Gastrocnemius medialis (tissue), 4 donors: ENCODE measurements at regions not wholly inside any gene's neighbourhood (a gene's known extent, or its start where the extent isn't known, plus 50 kb on each side); places are given as distances from the start of the nearest gene placed in this dataset.

Experiments
- ATAC-seq, 2 donors: fragments of 150-250 bp; one replicate each; pipeline ENCODE4 v1.9.1; 2016
- DNase-seq, 2 donors: peaks; one replicate each; pipeline ENCODE4 v3.0.0-alpha.2; 2019
- H3K27ac ChIP-seq, 4 donors: fragments of 200-600 bp; sonication (generic); 1 replicate in 1 of 4; 2 replicates in 3 of 4; pipeline ENCODE4 v1.5.1; 2016 to 2018; ENCODE audit warnings: mild to moderate bottlenecking in 2 of 4, moderate library complexity in 1 of 4
- H3K27me3 ChIP-seq, 3 donors: fragments of 200-600 bp; sonication (generic) in 2 of 3; 1 replicate in 1 of 3; 2 replicates in 2 of 3; pipeline versions ENCODE4 v1.5.1 to v1.6.0; 2016 to 2019; ENCODE audit warnings: mild to moderate bottlenecking in 1 of 3, moderate library complexity in 1 of 3
- H3K36me3 ChIP-seq, 2 donors: fragments of 200-600 bp; sonication (generic) in 1 of 2; one replicate each; pipeline ENCODE4 v1.5.1; 2017 to 2018
- H3K4me1 ChIP-seq, 2 donors: fragments of 200-600 bp; sonication (generic) in 1 of 2; one replicate each; pipeline ENCODE4 v1.5.1; 2016 to 2017; ENCODE audit warnings: mild to moderate bottlenecking in 2 of 2
- H3K4me3 ChIP-seq, 4 donors: fragments of 200-600 bp; sonication (generic) in 3 of 4; 1 replicate in 1 of 4; 2 replicates in 3 of 4; pipeline ENCODE4 v1.5.1; 2016 to 2019; ENCODE audit warnings: mild to moderate bottlenecking in 2 of 4
- H3K9me3 ChIP-seq, 3 donors: fragments of 200-600 bp; sonication (generic) in 2 of 3; 1 replicate in 1 of 3; 2 replicates in 2 of 3; pipeline ENCODE4 v1.5.1; 2016 to 2019
- CTCF ChIP-seq, 5 experiments: fragments of 450-650 bp in 3 of 5; fragments of 200-600 bp in 2 of 5; sonication (generic) in 2 of 5; IDR thresholded peaks in 4 of 5; conservative IDR thresholded peaks in 1 of 5; 1 replicate in 4 of 5; 2 replicates in 1 of 5; pipeline ENCODE4 v1.5.1; 2016 to 2019; ENCODE audit warnings: antibody characterized with exemption in 5 of 5, mild to moderate bottlenecking in 3 of 5, moderate library complexity in 3 of 5
- POLR2A ChIP-seq, 2 donors: fragments of 450-650 bp; IDR thresholded peaks; one replicate each; pipeline ENCODE4 v1.6.1; 2017; ENCODE audit warnings: antibody characterized with exemption in 2 of 2, mild to moderate bottlenecking in 2 of 2, moderate library complexity in 2 of 2
- in situ Hi-C, 4 donors: fragments of 200-750 bp; cut with MboI; loops; one replicate each; pipeline versions ENCODE4 v1.15.0 to v1.8.0; 2017; ENCODE audit warnings: low sequenced_read_pairs in 4 of 4
- intact Hi-C: fragments of 100-400 bp; cut with DNase I; formaldehyde crosslinking; loops from one replicate; pipeline ENCODE4 v1.15.1; 2023; ENCODE audit warnings: low total_unique reads

- in situ Hi-C loops = no loop called here
- H3K4me3 ChIP-seq = no peak overlapping the region
- TF ChIP-seq CTCF (IDR thresholded peaks at IDR 0.05 in 4 of 5, conservative IDR thresholded peaks at IDR 0.05 in 1 of 5) (no peak), POLR2A (IDR thresholded peaks at IDR 0.05) (no peak)
- no peaks in the 10 kb centered on the region for H3K36me3 ChIP-seq
- no peaks in the 10 kb centered on the region for H3K9me3 ChIP-seq
- H3K4me1 ChIP-seq = no peaks in the 10 kb centered on the region
- DNase-seq (no peak), ATAC-seq (no peak)
- H3K27ac ChIP-seq = no peak overlapping the region
- H3K27me3 ChIP-seq = no peaks in the 10 kb centered on the region
- intact Hi-C loops = no loop called here
Measured at GRCh38 chr3:6249679-6250078, 611.2 kb upstream of the GRM7 start.

- DNase-seq = no peak
- ATAC-seq = no peak
- in situ Hi-C loops = no loop called here
- intact Hi-C loops = no loop called here
- H3K4me3 ChIP-seq = no peak overlapping the region
- H3K4me1 ChIP-seq = no peaks in the 10 kb centered on the region
- H3K36me3 ChIP-seq = no peaks in the 10 kb centered on the region
- H3K9me3 ChIP-seq = no peaks in the 10 kb centered on the region
- H3K27ac ChIP-seq = no peak overlapping the region
- no peak for TF ChIP-seq POLR2A (IDR thresholded peaks at IDR 0.05)
- TF ChIP-seq CTCF (IDR thresholded peaks at IDR 0.05 in 4 of 5, conservative IDR thresholded peaks at IDR 0.05 in 1 of 5) = no peak
- no peaks in the 10 kb centered on the region for H3K27me3 ChIP-seq
Measured at GRCh38 chr3:6250167-6250566, 610.7 kb upstream of the GRM7 start.

GRCh38 chr3:6251612-6252400 lies 609.1 kb upstream of the GRM7 start:
- Histone ChIP-seq H3K4me3 (no peak overlapping the region), H3K4me1 (no peaks in the 10 kb centered on the region), H3K27ac (no peak overlapping the region), H3K27me3 (no peaks in the 10 kb centered on the region), H3K36me3 (no peaks in the 10 kb centered on the region), H3K9me3 (no peaks in the 10 kb centered on the region)
- intact Hi-C loops = no loop called here
- in situ Hi-C loops = no loop called here
- no peak for ATAC-seq
- TF ChIP-seq POLR2A (IDR thresholded peaks at IDR 0.05) = no peak
- TF ChIP-seq CTCF (IDR thresholded peaks at IDR 0.05 in 4 of 5, conservative IDR thresholded peaks at IDR 0.05 in 1 of 5) = no peak
- DNase-seq = no peak

- intact Hi-C loops = no loop called here
- no peak for ATAC-seq
- no peaks in the 10 kb centered on the region for H3K9me3 ChIP-seq
Measured at GRCh38 chr3:6254490-6254889, 606.4 kb upstream of the GRM7 start.

More at GRCh38 chr3:6254490-6254889, 606.4 kb upstream of the GRM7 start:
- Histone ChIP-seq H3K27me3 (no peaks in the 10 kb centered on the region), H3K4me3 (no peak overlapping the region), H3K4me1 (no peaks in the 10 kb centered on the region), H3K27ac (no peak overlapping the region), H3K36me3 (no peaks in the 10 kb centered on the region)
- no peak for TF ChIP-seq POLR2A (IDR thresholded peaks at IDR 0.05)
- no peak for TF ChIP-seq CTCF (IDR thresholded peaks at IDR 0.05 in 4 of 5, conservative IDR thresholded peaks at IDR 0.05 in 1 of 5)
- in situ Hi-C loops = no loop called here
- no peak for DNase-seq
